ENCODE measurements at regions not wholly inside any gene's neighbourhood (a gene's known extent, or its start where the extent isn't known, plus 50 kb on each side); places are given as distances from the start of the nearest gene placed in this dataset.

DNA sequence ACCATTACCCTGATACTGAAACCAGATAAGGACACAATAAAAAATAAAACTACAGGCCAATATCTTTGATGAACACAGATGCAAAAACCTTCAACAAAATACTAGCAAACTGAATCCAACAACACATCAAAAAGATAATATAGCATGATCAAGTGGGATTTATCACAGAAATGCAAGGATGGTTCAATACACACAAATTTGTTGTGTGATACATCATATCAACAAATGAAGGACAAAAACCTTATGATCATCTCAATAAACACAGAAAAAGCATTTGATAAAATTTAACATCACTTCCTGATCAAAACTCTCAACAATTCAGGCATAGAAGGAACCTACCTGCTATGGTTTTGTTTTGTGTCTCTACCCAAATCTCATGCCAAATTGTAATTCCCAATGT is 74.3 kb upstream of the VANGL1 start:
- H3K27ac ChIP-seq (ENCODE audit: low read depth in 2 of 2, low read length in 1 of 2), result no peak overlapping the region
- no peak overlapping the region for H2AFZ ChIP-seq (ENCODE audit: low read depth)
- no peaks in the 10 kb centered on the region for H3K9me2 ChIP-seq
- no peaks in the 10 kb centered on the region for H3K36me3 ChIP-seq (replicated peaks in 1 of 2; ENCODE audit: control insufficient read depth in 1 of 2, insufficient read depth in 2 of 2, low read length in 1 of 2)
- peaks cover 15% of the 10 kb centered on the region for H3K9me3 ChIP-seq
- no peaks in the 10 kb centered on the region for H4K20me1 ChIP-seq (ENCODE audit: insufficient read depth)
- H3K4me3 ChIP-seq (ENCODE audit: low read depth in 2 of 2, low read length in 1 of 2), result no peak overlapping the region
- H3K4me2 ChIP-seq, result no peak overlapping the region
- CTCF ChIA-PET, result interaction anchor here (3.7 kb wide), 1 partner anchor 29 kb away, joined by 14 read pairs; no protein-coding TSS in a partner anchor
- H3K4me1 ChIP-seq (ENCODE audit: control insufficient read depth in 1 of 2, insufficient read depth in 2 of 2, low read depth in 1 of 2, low read length in 1 of 2), result peaks cover 0 to 5% of the 10 kb centered on the region in 2 experiments; a peak in 2 of 4 replicates
- POLR2A ChIA-PET, result no interaction called here
- no peaks in the 10 kb centered on the region for H3F3A ChIP-seq (replicated peaks; ENCODE audit: insufficient read depth)
- H3K79me2 ChIP-seq (ENCODE audit: insufficient read depth), result no peaks in the 10 kb centered on the region
- no peak for DNase-seq
- H3K27me3 ChIP-seq (ENCODE audit: insufficient read depth), result no peaks in the 10 kb centered on the region
- TF ChIP-seq POLR2AphosphoS5 (IDR thresholded peaks at IDR 0.05; ENCODE audit: low read depth, low read length) (no peak), RAD21 (IDR thresholded peaks at IDR 0.05; ENCODE audit: low read length) (no peak), NFIC (IDR thresholded peaks at IDR 0.05; ENCODE audit: borderline replicate concordance) (no peak), SIN3A (IDR thresholded peaks at IDR 0.05; ENCODE audit: borderline replicate concordance, low read depth, low read length) (no peak), SMC3 (IDR thresholded peaks at IDR 0.05; ENCODE audit: low read depth, low read length) (no peak), EZH2phosphoT487 (IDR thresholded peaks at IDR 0.05; ENCODE audit: borderline replicate concordance, low read depth) (no peak), TCF12 (IDR thresholded peaks at IDR 0.05) (no peak), GATA2 (CRISPR knock-in tag; IDR thresholded peaks at IDR 0.05) (no peak), GABPA (IDR thresholded peaks at IDR 0.05; ENCODE audit: low read depth) (no peak), EP300 (IDR thresholded peaks at IDR 0.05; ENCODE audit: borderline replicate concordance in 1 of 2, low read depth in 1 of 2, low read length in 1 of 2) (no peak), MEF2A (IDR thresholded peaks at IDR 0.05; ENCODE audit: borderline replicate concordance, low read depth) (no peak)
- TF ChIP-seq, protein P1, sequence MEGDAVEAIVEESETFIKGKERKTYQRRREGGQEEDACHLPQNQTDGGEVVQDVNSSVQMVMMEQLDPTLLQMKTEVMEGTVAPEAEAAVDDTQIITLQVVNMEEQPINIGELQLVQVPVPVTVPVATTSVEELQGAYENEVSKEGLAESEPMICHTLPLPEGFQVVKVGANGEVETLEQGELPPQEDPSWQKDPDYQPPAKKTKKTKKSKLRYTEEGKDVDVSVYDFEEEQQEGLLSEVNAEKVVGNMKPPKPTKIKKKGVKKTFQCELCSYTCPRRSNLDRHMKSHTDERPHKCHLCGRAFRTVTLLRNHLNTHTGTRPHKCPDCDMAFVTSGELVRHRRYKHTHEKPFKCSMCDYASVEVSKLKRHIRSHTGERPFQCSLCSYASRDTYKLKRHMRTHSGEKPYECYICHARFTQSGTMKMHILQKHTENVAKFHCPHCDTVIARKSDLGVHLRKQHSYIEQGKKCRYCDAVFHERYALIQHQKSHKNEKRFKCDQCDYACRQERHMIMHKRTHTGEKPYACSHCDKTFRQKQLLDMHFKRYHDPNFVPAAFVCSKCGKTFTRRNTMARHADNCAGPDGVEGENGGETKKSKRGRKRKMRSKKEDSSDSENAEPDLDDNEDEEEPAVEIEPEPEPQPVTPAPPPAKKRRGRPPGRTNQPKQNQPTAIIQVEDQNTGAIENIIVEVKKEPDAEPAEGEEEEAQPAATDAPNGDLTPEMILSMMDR (IDR thresholded peaks at IDR 0.05), result no peak
- TF ChIP-seq, protein P2, sequence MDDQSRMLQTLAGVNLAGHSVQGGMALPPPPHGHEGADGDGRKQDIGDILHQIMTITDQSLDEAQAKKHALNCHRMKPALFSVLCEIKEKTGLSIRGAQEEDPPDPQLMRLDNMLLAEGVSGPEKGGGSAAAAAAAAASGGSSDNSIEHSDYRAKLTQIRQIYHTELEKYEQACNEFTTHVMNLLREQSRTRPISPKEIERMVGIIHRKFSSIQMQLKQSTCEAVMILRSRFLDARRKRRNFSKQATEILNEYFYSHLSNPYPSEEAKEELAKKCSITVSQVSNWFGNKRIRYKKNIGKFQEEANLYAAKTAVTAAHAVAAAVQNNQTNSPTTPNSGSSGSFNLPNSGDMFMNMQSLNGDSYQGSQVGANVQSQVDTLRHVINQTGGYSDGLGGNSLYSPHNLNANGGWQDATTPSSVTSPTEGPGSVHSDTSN (IDR thresholded peaks at IDR 0.05), result no peak
- TF ChIP-seq, protein P3, sequence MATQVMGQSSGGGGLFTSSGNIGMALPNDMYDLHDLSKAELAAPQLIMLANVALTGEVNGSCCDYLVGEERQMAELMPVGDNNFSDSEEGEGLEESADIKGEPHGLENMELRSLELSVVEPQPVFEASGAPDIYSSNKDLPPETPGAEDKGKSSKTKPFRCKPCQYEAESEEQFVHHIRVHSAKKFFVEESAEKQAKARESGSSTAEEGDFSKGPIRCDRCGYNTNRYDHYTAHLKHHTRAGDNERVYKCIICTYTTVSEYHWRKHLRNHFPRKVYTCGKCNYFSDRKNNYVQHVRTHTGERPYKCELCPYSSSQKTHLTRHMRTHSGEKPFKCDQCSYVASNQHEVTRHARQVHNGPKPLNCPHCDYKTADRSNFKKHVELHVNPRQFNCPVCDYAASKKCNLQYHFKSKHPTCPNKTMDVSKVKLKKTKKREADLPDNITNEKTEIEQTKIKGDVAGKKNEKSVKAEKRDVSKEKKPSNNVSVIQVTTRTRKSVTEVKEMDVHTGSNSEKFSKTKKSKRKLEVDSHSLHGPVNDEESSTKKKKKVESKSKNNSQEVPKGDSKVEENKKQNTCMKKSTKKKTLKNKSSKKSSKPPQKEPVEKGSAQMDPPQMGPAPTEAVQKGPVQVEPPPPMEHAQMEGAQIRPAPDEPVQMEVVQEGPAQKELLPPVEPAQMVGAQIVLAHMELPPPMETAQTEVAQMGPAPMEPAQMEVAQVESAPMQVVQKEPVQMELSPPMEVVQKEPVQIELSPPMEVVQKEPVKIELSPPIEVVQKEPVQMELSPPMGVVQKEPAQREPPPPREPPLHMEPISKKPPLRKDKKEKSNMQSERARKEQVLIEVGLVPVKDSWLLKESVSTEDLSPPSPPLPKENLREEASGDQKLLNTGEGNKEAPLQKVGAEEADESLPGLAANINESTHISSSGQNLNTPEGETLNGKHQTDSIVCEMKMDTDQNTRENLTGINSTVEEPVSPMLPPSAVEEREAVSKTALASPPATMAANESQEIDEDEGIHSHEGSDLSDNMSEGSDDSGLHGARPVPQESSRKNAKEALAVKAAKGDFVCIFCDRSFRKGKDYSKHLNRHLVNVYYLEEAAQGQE (IDR thresholded peaks at IDR 0.05; ENCODE audit: low read depth, low read length), result no peak
- no peak overlapping the region for H3K9ac ChIP-seq
